Muscle of back (tissue), 3 donors: ENCODE measurements at regions not wholly inside any gene's neighbourhood (a gene's known extent, or its start where the extent isn't known, plus 50 kb on each side); places are given as distances from the start of the nearest gene placed in this dataset.

ENCODE experiments used
- DNase-seq, 3 donors: peaks; one replicate each; pipeline versions ENCODE4 v3.0.0 to v3.0.0-alpha.2; 2013

GRCh38 chrX:42519666-42520231 is 258.2 kb downstream of the PPP1R2C start:
- DNase-seq, result peak in 2 of 3 donors; percentile 6 to 37

GRCh38 chrX:42515939-42516338 is 262.0 kb downstream of the PPP1R2C start:
- no peak for DNase-seq

DNA sequence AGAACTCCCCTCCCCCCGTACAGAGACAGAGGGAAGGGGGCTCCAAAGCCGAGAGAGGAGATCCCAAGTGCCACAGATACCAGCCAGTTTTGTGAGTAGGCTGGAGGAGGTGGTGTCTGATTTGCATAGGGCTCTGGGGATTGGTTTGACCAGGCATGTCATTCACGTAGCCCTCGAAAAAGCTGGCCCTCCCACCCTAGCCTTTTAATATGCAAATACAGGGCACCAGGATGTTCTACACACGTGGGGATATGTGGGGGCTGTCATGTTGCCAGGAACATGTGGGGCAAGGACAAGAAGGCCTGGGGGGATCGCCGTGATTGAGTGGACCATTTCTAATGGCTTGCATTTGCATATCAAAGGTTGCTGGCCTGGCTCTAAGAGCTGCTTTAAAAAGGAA is 272.9 kb downstream of the PPP1R2C start:
- no peak for DNase-seq

DNA sequence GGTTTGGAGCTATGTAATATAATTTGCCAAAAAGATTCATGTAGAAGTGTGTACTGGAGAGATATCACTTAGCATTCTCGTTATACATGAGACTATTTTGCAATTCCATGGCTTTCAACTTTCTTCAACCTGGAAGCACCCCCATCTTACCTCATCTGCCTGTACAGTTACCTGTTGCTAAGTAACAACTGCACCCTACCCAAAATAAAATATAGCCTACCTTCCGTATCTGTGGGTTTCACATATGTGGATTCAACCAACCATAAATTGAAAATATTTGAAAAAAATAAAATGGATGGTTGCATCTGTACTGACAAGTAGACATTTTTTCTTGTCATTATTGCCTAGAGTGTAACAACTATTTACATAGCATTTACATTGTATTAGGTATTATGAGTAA is 278.3 kb downstream of the PPP1R2C start:
- DNase-seq, result no peak

- DNase-seq, result no peak
Measured at GRCh38 chrX:42497356-42497755, 280.6 kb downstream of the PPP1R2C start.

DNA sequence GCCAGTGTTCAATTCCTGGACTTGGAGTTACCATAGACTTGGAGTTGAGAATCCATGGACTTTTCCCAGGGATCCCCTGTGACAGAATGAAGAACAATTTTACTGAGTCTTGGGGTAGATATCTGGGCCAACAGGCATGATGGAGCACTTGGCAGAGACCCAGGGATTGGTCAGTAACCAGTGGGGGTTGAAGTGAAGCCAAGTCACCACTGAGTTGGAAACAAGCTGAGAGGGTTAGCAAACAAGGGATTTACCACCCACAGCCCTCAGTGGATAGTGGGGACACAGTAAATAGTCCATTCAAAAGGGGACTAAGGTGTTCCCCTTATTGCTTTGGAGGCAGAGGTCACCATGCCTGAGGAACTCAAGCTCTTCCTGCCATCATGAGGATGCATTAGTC is 281.7 kb downstream of the PPP1R2C start:
- DNase-seq, result no peak

DNA sequence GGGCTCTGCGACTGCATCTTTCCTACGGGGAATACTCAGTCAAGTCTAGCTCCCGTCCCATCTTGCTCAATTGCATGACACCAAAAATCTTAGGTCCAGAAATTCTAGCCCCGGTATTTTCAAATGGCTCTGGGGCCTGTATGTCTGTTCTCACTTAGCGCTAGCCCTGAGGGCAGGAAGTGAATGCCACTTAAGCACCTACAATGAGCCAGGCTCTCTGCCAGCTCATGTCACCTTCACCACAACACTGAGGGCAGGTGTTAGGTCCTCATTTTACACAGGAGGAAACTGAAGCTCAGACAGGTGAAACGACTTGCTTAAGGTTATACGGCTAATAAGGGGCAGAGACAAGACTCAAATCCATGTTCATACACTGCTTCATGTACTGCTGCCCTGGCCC is 282.8 kb downstream of the PPP1R2C start:
- no peak for DNase-seq

GRCh38 chrX:42491137-42491907 is 286.6 kb downstream of the PPP1R2C start:
- DNase-seq, result no peak

DNA sequence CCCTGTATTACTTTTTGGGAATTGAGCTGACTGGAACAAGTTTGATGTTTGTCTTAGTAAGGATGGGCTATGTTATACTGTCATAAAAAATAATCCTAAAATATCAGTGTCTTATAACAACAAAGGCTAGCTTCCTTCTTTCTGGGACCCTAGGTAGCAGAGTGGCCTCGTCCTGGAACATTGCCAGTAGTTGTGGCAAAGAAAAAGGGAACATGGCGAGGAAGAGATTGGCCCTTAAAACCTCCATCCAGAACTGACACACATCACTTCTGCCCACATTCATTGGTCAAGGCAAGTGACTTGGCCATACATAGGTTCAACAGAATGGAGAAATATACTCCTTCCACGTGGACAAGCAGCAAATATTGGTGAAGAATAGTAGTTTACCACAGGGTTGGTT is 287.9 kb downstream of the PPP1R2C start:
- DNase-seq, result no peak

DNA sequence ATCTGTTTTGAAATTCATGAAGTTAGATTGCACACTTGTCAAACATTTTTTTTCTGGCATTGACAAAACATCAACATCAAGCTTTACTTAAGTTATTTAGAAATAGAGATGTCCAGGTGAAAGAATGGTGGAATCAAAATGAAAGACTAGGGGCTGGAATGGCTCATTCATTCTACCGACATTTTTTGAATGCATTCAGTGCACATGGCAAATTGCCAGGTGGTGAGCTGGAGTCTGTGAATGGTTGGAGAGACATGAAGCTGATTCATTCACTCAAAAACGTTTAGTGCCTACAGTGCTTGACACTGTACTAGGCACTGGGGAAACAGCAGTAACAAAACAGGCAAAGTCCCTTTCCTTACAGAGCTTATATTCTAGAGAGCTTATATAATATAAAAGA is 292.4 kb downstream of the PPP1R2C start:
- no peak for DNase-seq

DNA sequence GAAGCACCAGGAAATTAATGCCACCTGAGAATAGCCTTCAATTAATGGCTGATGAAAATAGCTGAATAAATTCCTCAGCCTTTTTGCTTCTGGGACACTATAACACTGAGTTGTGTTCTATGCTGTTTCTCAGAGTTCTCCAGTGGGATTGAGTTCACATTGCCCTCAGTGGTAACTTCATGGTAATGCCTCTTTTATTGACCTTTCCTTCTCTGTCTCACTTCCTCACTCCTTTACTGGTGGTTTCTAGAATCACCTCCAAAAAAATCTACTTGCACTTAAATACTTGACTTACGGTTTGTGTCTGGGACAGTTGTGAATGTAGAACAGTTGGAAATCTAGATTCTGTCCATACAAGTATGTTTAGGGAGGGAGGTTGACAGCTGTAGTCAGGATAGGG is 293.7 kb downstream of the PPP1R2C start:
- DNase-seq, result no peak

GRCh38 chrX:42477396-42477795 is 300.6 kb downstream of the PPP1R2C start:
- peak in 1 of 3 donors; percentile 65 for DNase-seq

- DNase-seq, result no peak
Measured at GRCh38 chrX:42472727-42473126, 305.2 kb downstream of the PPP1R2C start.

DNA sequence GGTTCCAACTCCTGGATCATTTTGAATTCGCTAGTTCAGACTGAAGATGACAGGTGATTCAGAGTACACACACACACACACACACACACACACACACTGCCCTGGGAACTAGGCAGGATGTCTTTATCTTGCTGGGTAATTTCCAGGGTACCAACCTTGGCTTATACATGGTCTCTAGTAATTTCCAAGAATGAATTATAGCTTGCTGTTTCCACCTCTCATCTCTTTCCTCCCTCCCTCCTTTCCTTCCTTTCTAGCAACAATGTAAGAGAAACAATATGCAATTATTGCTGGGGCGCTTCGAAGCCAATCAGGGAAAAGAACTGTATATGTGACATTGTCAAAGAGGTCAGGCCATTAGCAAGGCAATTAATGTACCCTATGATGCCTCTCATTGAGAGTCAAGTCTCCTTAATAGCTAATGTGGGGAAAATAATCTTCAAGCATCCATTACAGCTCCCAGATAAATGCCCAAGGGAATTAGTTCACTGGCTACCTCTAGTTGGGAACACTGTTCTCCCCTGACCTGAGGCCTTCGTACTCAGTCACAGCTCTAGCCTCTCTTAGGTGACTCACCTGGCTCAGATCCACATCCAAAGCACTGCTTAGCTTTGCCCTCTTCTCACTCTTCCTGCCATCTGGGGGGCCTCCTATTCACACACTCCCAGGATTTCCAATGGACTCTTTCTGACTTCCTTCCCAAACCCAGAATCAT is 311.5 kb downstream of the PPP1R2C start:
- DNase-seq, result no peak

DNA sequence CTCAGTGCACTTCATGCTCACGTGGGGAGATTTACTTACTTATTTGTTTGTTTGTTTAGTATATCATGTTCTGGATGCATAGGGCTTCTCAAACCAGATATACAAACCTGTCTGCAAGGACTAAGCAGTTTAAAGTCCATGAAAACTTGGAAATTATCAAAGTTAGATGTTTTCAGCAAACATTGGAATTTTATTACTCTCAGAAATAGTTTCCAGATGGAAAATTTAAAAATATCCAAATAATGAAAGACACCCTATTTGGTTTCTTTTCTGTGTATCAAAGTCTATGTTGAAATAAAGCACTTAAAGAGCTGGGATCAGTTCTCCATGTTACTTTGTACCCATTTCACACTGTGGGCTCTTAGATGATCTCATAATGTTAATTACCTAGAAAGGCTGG is 312.1 kb downstream of the PPP1R2C start:
- peak in 1 of 3 donors; percentile 27 for DNase-seq

DNA sequence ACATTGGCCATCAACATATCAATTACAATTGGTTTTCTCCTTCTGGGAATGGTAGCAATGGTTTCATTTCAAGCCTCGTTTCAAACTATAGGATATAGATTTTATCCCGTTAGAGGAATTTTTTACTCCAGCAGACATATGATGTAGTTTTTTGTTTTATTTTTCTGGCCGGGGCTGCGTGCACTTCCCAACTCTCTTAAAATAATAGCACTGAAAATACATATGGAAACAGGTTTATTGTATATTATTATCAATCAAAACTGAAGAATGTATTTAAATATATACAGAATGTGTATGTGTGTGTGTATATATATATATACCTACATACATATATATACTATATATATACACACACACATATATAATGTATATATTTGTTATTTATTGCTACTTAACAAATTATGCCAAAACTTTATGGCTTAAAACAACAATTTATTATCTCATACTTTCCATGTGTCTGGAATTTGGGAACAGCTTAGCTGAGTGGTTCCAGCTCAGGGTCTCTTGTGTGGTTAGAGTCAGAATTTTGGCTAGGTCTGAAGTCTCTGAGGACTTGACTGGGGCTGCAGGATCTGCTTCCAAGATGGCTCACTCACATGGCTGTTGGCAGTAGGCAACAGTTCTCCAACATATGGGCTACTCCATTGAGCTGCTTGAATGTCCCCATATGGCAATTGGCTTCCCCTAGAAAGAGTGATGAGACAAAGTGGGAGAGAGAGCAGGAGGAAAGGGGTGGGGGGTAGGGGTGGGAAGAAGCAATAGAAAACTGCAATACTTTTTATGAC is 314.1 kb downstream of the PPP1R2C start:
- peak in 2 of 3 donors; percentile 42 to 80 for DNase-seq

GRCh38 chrX:42462917-42463316 is 315.0 kb downstream of the PPP1R2C start:
- DNase-seq, result no peak

DNA sequence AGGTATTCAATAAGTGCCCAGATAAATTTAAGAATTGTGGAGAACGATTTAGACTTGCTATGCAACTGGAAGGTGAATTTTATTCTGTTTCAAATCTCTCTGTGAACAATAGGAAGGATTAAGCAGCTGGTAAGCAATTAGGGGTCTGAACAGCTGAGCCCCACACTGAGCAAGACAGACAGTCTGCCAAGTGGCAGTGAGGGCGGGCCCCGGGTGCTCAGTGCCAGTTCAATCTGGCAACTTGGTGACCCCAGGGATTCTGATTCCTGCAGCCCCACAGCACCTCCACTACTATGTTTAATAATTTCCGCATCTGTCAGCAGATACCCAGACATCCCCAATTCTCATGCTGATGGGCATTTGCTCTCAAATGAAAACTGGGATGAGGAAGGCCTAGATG is 317.3 kb downstream of the PPP1R2C start:
- DNase-seq, result peak in 1 of 3 donors; percentile 13

GRCh38 chrX:42459735-42460134 is 318.2 kb downstream of the PPP1R2C start:
- no peak for DNase-seq

DNA sequence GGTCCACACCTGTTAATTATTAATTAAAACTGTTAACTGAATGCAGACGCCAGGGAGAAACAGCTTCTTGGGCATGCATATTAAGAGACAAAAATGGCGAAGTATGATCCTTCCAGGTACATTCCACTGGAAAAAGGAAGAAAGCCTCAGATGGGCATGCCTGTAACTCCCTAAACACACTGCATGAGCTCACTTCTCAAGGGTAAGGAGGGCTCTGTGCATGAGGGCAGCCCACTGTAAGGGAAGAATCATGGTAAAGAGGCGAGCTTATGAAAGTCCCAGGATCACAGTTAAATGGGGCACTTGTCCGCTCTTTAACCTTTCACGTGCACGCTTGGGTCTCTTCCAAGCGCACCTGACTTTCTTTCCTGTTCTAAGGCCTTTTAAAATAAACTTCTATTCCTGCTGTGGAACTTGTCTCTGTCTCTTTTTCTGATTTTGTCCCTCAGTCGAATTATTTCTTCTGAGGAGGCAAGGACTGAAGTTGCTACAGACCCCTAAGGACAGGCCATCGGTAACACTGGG is 321.7 kb downstream of the PPP1R2C start:
- no peak for DNase-seq

GRCh38 chrX:42450228-42450627 is 327.7 kb downstream of the PPP1R2C start:
- DNase-seq, result no peak

GRCh38 chrX:42443267-42443666 is 334.7 kb downstream of the PPP1R2C start:
- no peak for DNase-seq
